Mesendoderm (in vitro differentiated cells): ENCODE measurements at regions not wholly inside any gene's neighbourhood (a gene's known extent, or its start where the extent isn't known, plus 50 kb on each side); places are given as distances from the start of the nearest gene placed in this dataset.

Experiments used
- DNase-seq: peaks from one replicate; pipeline ENCODE4 v3.0.0; 2013
- H2AK5ac ChIP-seq: 2 replicates; pipeline ENCODE4 v1.6.1; 2013; ENCODE audit warnings: low read length, inconsistent platforms
- H2BK120ac ChIP-seq: 2 replicates; pipeline ENCODE4 v1.6.1; 2013; ENCODE audit warnings: low read depth, mild to moderate bottlenecking, low read length, moderate library complexity, mixed read lengths
- H2BK15ac ChIP-seq: replicated peaks from 2 replicates; pipeline ENCODE4 v1.6.1; 2013; ENCODE audit warnings: low read depth, mild to moderate bottlenecking, moderate library complexity
- H2BK5ac ChIP-seq: 2 replicates; pipeline ENCODE4 v1.6.1; 2013; ENCODE audit warnings: low read length, inconsistent platforms
- H3K18ac ChIP-seq: 2 replicates; pipeline ENCODE4 v1.6.1; 2013; ENCODE audit warnings: mild to moderate bottlenecking, low read length, mixed read lengths
- H3K23ac ChIP-seq: one replicate; pipeline ENCODE4 v1.6.1; 2013; ENCODE audit warnings: low read length
- H3K27ac ChIP-seq: 2 replicates; pipeline ENCODE4 v1.5.1; 2013; ENCODE audit warnings: low read depth, mild to moderate bottlenecking, inconsistent platforms, low read length, moderate library complexity
- H3K27me3 ChIP-seq: 2 replicates; pipeline ENCODE4 v1.6.1; 2013; ENCODE audit warnings: low read length, control low read depth, mild to moderate bottlenecking, inconsistent platforms; ENCODE audit not compliant: insufficient read depth, poor library complexity
- H3K36me3 ChIP-seq: 2 replicates; pipeline ENCODE4 v1.6.1; 2013; ENCODE audit warnings: low read length, inconsistent platforms; ENCODE audit not compliant: control insufficient read depth, insufficient read depth
- H3K4ac ChIP-seq: one replicate; pipeline ENCODE4 v1.6.1; 2013; ENCODE audit warnings: low read depth, mild to moderate bottlenecking, low read length, moderate library complexity
- H3K4me1 ChIP-seq: 2 replicates; pipeline ENCODE4 v1.6.1; 2013; ENCODE audit warnings: low read depth, low read length, inconsistent platforms; ENCODE audit not compliant: control insufficient read depth
- H3K4me2 ChIP-seq: 2 replicates; pipeline ENCODE4 v1.6.1; 2013; ENCODE audit warnings: low read length
- H3K4me3 ChIP-seq: 2 replicates; pipeline ENCODE4 v1.5.1; 2013; ENCODE audit warnings: mild to moderate bottlenecking, low read length
- H3K56ac ChIP-seq: one replicate; pipeline ENCODE4 v1.6.1; 2013; ENCODE audit warnings: low read length
- H3K79me1 ChIP-seq: 2 replicates; pipeline ENCODE4 v1.6.1; 2013; ENCODE audit warnings: low read length, inconsistent platforms
- H3K79me2 ChIP-seq: 2 replicates; pipeline ENCODE4 v1.6.1; 2013; ENCODE audit warnings: mild to moderate bottlenecking, low read length; ENCODE audit not compliant: control insufficient read depth, insufficient read depth
- H3K9ac ChIP-seq: 2 replicates; pipeline ENCODE4 v1.6.1; 2013; ENCODE audit warnings: low read length, inconsistent platforms
- H4K5ac ChIP-seq: one replicate; pipeline ENCODE4 v1.6.1; 2013; ENCODE audit warnings: low read length
- H4K8ac ChIP-seq: one replicate; pipeline ENCODE4 v1.6.1; 2013; ENCODE audit warnings: low read depth, mild to moderate bottlenecking, control low read depth, low read length, moderate library complexity
- WGBS: extraction: QIAGEN DNeasy Blood & Tissue Kit; methylation state at CpG from one replicate; pipeline ENCODE4 v1.1.7; 2013; ENCODE audit warnings: low lambda C conversion rate, missing lambda C conversion rate; ENCODE audit not compliant: insufficient coverage; ENCODE audit errors: extremely low coverage; 5-methylcytosine and 5-hydroxymethylcytosine counted together

DNA sequence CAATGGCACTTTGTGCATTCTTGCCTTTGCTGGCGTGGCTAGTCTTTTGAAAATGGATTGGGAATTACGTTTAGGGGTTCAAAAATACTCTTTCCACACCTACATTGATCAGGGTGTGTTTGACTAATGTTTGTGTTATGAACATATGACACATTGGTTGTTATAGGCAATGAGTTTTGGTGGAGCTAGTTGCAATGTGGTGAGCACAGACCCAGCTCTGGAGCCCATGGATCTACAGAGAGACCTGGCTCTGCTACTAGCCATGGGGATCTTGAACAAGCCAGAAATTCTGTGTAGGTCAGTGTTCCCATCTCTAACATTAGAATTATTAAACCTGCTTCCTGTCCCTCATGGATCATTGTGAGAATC, 222.4 kb upstream of the UBL3 start:
- Histone ChIP-seq H3K9ac (no peak overlapping the region), H4K8ac (no peak overlapping the region), H2BK120ac (no peak overlapping the region), H2BK15ac (no peak overlapping the region), H3K4me1 (peaks cover 2% of the 10 kb centered on the region), H3K36me3 (no peaks in the 10 kb centered on the region), H3K4ac (no peak overlapping the region), H4K5ac (no peak overlapping the region), H3K27me3 (no peaks in the 10 kb centered on the region), H3K23ac (no peak overlapping the region), H2AK5ac (no peak overlapping the region), H3K27ac (no peak overlapping the region), H3K18ac (no peak overlapping the region), H3K4me2 (no peak overlapping the region), H3K79me1 (no peaks in the 10 kb centered on the region), H3K79me2 (no peaks in the 10 kb centered on the region), H2BK5ac (no peak overlapping the region), H3K56ac (no peak overlapping the region), H3K4me3 (no peak overlapping the region)
- no peak for DNase-seq
- no CpG with 5 or more reads among the region's 2 CpGs for WGBS

DNA sequence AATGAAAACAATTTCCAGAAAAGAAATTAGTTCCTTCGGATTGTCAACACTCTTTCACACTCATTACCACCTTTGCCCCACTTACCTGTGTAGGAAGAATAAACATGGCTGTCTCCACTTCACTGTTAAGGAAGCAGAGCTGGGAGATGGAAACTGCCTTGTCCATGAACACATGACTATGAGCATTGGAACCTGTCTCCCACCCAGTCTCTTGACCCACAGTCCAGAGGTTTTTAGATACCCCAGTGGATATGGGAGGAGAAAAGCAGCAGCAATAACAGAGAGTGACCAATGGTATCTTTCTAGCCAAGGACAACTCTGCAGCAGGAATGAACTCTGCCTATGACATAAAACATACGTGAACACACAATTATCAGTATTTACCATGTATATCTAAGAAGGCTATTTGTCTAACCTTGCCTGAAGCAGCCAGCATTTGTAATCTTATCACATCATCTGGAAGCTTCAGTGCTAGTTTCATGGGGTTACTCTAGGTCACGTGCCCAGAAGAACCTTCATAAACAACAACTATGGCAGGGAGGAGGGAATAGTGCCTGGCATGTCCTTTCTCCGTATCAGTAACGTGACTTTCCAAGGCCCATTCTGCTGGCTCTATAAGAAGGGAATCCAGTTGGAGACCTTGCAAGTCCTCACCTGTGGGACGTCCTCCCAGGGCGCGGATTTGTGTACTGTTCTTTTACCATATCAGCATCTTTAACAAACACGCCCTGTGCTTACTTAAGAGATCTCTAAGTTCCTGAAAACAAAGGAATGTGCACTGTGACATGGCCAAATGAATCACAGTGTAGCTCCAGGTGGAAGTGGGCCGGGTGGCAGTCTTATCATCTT, 221.8 kb upstream of the UBL3 start:
- Histone ChIP-seq H2BK15ac (no peak overlapping the region), H4K8ac (no peak overlapping the region), H3K4ac (no peak overlapping the region), H3K79me2 (no peaks in the 10 kb centered on the region), H3K23ac (no peak overlapping the region), H3K18ac (no peak overlapping the region), H2BK5ac (no peak overlapping the region), H3K4me2 (no peak overlapping the region), H3K56ac (no peak overlapping the region), H3K27ac (no peak overlapping the region), H3K79me1 (no peaks in the 10 kb centered on the region), H2AK5ac (no peak overlapping the region), H3K9ac (no peak overlapping the region), H3K27me3 (no peaks in the 10 kb centered on the region), H3K4me3 (no peak overlapping the region), H3K36me3 (no peaks in the 10 kb centered on the region), H2BK120ac (no peak overlapping the region), H4K5ac (no peak overlapping the region), H3K4me1 (peaks cover 2% of the 10 kb centered on the region)
- peak; percentile 37 for DNase-seq
- WGBS: no CpG with 5 or more reads among the region's 10 CpGs

GRCh38 chr13:30065181-30065580, 214.8 kb upstream of the UBL3 start:
- 100% methylated on average over 1 of the region's 4 CpGs for WGBS
- H3K9ac ChIP-seq: no peak overlapping the region
- no peak overlapping the region for H2BK120ac ChIP-seq
- no peak overlapping the region for H3K56ac ChIP-seq
- no peaks in the 10 kb centered on the region for H3K79me1 ChIP-seq
- no peak overlapping the region for H4K8ac ChIP-seq
- no peaks in the 10 kb centered on the region for H3K79me2 ChIP-seq
- H3K4me2 ChIP-seq: no peak overlapping the region
- no peak overlapping the region for H2AK5ac ChIP-seq
- H3K23ac ChIP-seq: no peak overlapping the region
- H3K27me3 ChIP-seq: no peaks in the 10 kb centered on the region
- H3K4me3 ChIP-seq: no peak overlapping the region
- H3K4ac ChIP-seq: no peak overlapping the region
- no peak for DNase-seq
- no peak overlapping the region for H3K27ac ChIP-seq
- no peaks in the 10 kb centered on the region for H3K36me3 ChIP-seq
- H2BK5ac ChIP-seq: no peak overlapping the region
- no peak overlapping the region for H2BK15ac ChIP-seq
- no peak overlapping the region for H4K5ac ChIP-seq
- H3K18ac ChIP-seq: no peak overlapping the region
- H3K4me1 ChIP-seq: no peaks in the 10 kb centered on the region

DNA sequence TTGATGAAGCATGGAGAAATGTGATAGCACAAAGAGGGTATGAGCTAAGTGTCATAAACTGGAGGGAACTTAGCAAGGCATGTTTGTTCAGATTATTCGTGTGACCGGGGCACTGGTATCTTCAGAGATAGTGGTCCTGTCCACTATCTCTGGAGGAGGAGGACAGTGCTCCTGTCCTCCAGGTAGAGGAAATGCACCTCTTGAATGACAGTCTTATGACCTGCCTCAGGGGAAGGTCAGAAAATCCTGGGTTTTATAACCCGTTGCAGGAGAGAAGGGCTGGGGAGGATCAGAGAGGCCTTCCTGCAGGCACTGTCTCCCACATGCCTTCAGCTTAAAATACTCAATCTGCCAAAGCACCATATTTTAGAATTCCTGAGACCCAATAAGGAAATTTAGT, 213.5 kb upstream of the UBL3 start:
- WGBS: no CpG with 5 or more reads among the region's 3 CpGs
- no peak for DNase-seq

DNA sequence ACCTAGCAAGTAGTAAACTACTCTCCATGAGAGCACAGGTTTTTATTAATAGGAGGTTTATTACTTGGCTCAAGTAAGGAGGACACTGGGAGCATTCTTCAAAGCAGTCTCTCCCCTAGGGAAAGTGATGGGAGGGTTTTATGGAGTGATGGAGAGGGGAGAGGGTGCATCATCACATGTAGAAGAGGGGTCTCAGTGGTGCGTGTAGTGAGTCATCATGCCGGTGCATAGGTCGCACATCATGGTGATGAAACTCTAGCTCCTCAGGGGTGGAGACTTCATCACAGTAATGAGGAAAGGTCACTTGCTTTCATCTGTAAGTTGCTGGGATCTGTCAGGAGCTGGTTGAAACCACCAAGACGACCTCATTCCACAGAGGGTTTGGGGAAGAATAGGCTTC, 210.8 kb upstream of the UBL3 start:
- Histone ChIP-seq H3K36me3 (no peaks in the 10 kb centered on the region), H4K8ac (no peak overlapping the region), H2BK120ac (no peak overlapping the region), H3K4me1 (no peaks in the 10 kb centered on the region), H3K9ac (no peak overlapping the region), H3K4me3 (no peak overlapping the region), H4K5ac (no peak overlapping the region), H3K79me1 (no peaks in the 10 kb centered on the region), H3K79me2 (no peaks in the 10 kb centered on the region), H3K56ac (no peak overlapping the region), H3K23ac (no peak overlapping the region), H3K27me3 (no peaks in the 10 kb centered on the region), H3K4me2 (no peak overlapping the region), H3K4ac (no peak overlapping the region), H3K27ac (no peak overlapping the region), H2AK5ac (no peak overlapping the region), H2BK5ac (no peak overlapping the region), H3K18ac (no peak overlapping the region), H2BK15ac (no peak overlapping the region)
- no peak for DNase-seq
- WGBS: no CpG with 5 or more reads among the region's 4 CpGs

More for the DNA sequence above, 213.5 kb upstream of the UBL3 start:
- H3K18ac ChIP-seq: no peak overlapping the region
- H4K5ac ChIP-seq: no peak overlapping the region
- H3K27me3 ChIP-seq: no peaks in the 10 kb centered on the region
- no peaks in the 10 kb centered on the region for H3K36me3 ChIP-seq
- no peak overlapping the region for H3K9ac ChIP-seq
- no peak overlapping the region for H2BK5ac ChIP-seq
- no peaks in the 10 kb centered on the region for H3K79me1 ChIP-seq
- no peak overlapping the region for H3K4me2 ChIP-seq
- H3K4me1 ChIP-seq: no peaks in the 10 kb centered on the region
- no peak overlapping the region for H2AK5ac ChIP-seq
- no peak overlapping the region for H3K56ac ChIP-seq
- H2BK15ac ChIP-seq: no peak overlapping the region
- H3K27ac ChIP-seq: no peak overlapping the region
- H3K23ac ChIP-seq: no peak overlapping the region
- H4K8ac ChIP-seq: no peak overlapping the region
- H3K79me2 ChIP-seq: no peaks in the 10 kb centered on the region
- no peak overlapping the region for H3K4me3 ChIP-seq
- no peak overlapping the region for H3K4ac ChIP-seq
- H2BK120ac ChIP-seq: no peak overlapping the region

DNA sequence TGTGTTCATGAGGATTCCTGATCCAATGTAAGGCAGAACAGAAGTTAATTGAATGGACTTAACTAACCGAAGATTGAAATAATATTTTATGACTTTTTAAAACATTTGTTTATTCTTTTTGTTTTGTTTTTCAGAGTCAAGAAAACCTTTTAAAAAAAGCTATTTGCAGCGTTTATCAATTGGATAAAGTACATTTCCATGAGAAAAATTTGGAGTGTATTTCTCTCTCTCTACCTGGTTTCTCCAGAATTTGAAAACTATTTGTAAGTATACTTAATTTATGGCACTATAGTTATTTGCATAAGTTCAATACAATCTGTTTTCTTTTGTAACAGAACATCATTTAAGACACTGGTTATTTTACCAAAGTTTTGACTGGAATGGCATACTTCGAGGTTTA, 208.0 kb upstream of the UBL3 start:
- Histone ChIP-seq H4K8ac (no peak overlapping the region), H3K36me3 (no peaks in the 10 kb centered on the region), H3K79me2 (no peaks in the 10 kb centered on the region), H2BK15ac (no peak overlapping the region), H3K79me1 (no peaks in the 10 kb centered on the region), H3K56ac (no peak overlapping the region), H4K5ac (no peak overlapping the region), H2AK5ac (no peak overlapping the region), H3K18ac (no peak overlapping the region), H3K27ac (no peak overlapping the region), H3K9ac (no peak overlapping the region), H3K27me3 (no peaks in the 10 kb centered on the region), H3K4me3 (no peak overlapping the region), H3K23ac (no peak overlapping the region), H2BK5ac (no peak overlapping the region), H2BK120ac (no peak overlapping the region), H3K4ac (no peak overlapping the region), H3K4me2 (no peak overlapping the region), H3K4me1 (peaks cover 1% of the 10 kb centered on the region)
- no CpG with 5 or more reads among the region's 3 CpGs for WGBS
- no peak for DNase-seq
